OCI-LY3 (cell line): ENCODE measurements at regions not wholly inside any gene's neighbourhood (a gene's known extent, or its start where the extent isn't known, plus 50 kb on each side); places are given as distances from the start of the nearest gene placed in this dataset.
"Not testable (repeated sequence)": the region's sequence is repeated elsewhere in the genome, so short reads cannot be mapped to it uniquely, and the experiment has no call there.

ENCODE experiments used
- H2AFZ ChIP-seq: fragments of 200-600, 300-600 bp; shearing (Covaris generic); 2 replicates; pipeline ENCODE4 v1.6.0; 2014; ENCODE audit warnings: antibody characterized with exemption, low read depth, low read length
- H3K27ac ChIP-seq: fragments of 200-600, 300-600 bp; sonication (generic); 2 replicates; pipeline ENCODE4 v1.5.1; 2014; ENCODE audit warnings: mild to moderate bottlenecking, low read length, moderate library complexity, mixed read lengths
- H3K27me3 ChIP-seq: fragments of 200-600, 300-600 bp; sonication (generic); 2 replicates; pipeline ENCODE4 v1.6.1; 2014; ENCODE audit warnings: low read depth, low read length, mixed read lengths
- H3K36me3 ChIP-seq: fragments of 200-600, 300-600 bp; sonication (generic); replicated peaks from 2 replicates; pipeline ENCODE3; 2014; ENCODE audit warnings: low read depth, low read length, mixed read lengths
- H3K4me1 ChIP-seq: fragments of 300-600, 200-600 bp; sonication (generic); 2 replicates; pipeline ENCODE4 v1.6.1; 2014; ENCODE audit warnings: low read length, mixed read lengths
- H3K4me2 ChIP-seq: fragments of 200-600, 300-600 bp; sonication (generic); 2 replicates; pipeline ENCODE4 v1.6.1; 2014; ENCODE audit warnings: low read length, mixed read lengths
- H3K4me3 ChIP-seq: fragments of 300-600, 200-600 bp; sonication (generic); 2 replicates; pipeline ENCODE4 v1.5.1; 2014; ENCODE audit warnings: antibody characterized with exemption, mild to moderate bottlenecking, low read length, moderate library complexity
- H3K79me2 ChIP-seq: fragments of 300-600, 200-600 bp; shearing (Covaris generic); 2 replicates; pipeline ENCODE4 v1.6.1; 2014; ENCODE audit warnings: mild to moderate bottlenecking, low read length, mixed read lengths
- H3K9ac ChIP-seq: fragments of 300-600, 200-600 bp; shearing (Covaris generic); 2 replicates; pipeline ENCODE4 v1.6.0; 2014; ENCODE audit warnings: mild to moderate bottlenecking, low read length, moderate library complexity
- H3K9me3 ChIP-seq: fragments of 200-600, 300-600 bp; shearing (Covaris generic); 2 replicates; pipeline ENCODE4 v1.6.1; 2014; ENCODE audit warnings: low read length, mixed read lengths; ENCODE audit not compliant: insufficient read depth
- H4K20me1 ChIP-seq: fragments of 200-600, 300-600 bp; sonication (generic); 2 replicates; pipeline ENCODE4 v1.6.1; 2016; ENCODE audit warnings: low read length, mixed read lengths; ENCODE audit not compliant: insufficient read depth
- CTCF ChIP-seq: fragments of 200-600, 300-600 bp; sonication (generic); IDR thresholded peaks from 2 replicates; pipeline ENCODE4 v1.5.1; 2014; ENCODE audit warnings: antibody characterized with exemption, low read length, low read depth
- EZH2phosphoT487 ChIP-seq: fragments of 200-600 bp; shearing (Covaris generic); IDR thresholded peaks from 2 replicates; pipeline ENCODE4 v1.6.1; 2018; ENCODE audit warnings: antibody characterized with exemption, mixed run types, low read depth

GRCh38 chr1:166638137-166638536 lies 201.1 kb upstream of the POGK start:
- Histone ChIP-seq H2AFZ (no peak overlapping the region), H4K20me1 (no peaks in the 10 kb centered on the region), H3K27ac (no peak overlapping the region), H3K36me3 (no peaks in the 10 kb centered on the region), H3K4me1 (no peaks in the 10 kb centered on the region), H3K79me2 (no peaks in the 10 kb centered on the region), H3K9ac (no peak overlapping the region), H3K9me3 (no peaks in the 10 kb centered on the region), H3K27me3 (peaks cover 32% of the 10 kb centered on the region), H3K4me2 (no peak overlapping the region), H3K4me3 (no peak overlapping the region)
- TF ChIP-seq EZH2phosphoT487 (no peak), CTCF (no peak)

- H3K4me2 ChIP-seq, H3K4me3 ChIP-seq, H3K9me3 ChIP-seq, H3K27me3 ChIP-seq, H3K79me2 ChIP-seq, H2AFZ ChIP-seq, H3K36me3 ChIP-seq, H3K9ac ChIP-seq, H4K20me1 ChIP-seq, H3K27ac ChIP-seq, H3K4me1 ChIP-seq: not testable (repeated sequence)
Observed at GRCh38 chr1:166657228-166657627, 182.0 kb upstream of the POGK start.

- H4K20me1 ChIP-seq, H3K27ac ChIP-seq, H3K9me3 ChIP-seq, H3K4me3 ChIP-seq, H3K79me2 ChIP-seq, H3K4me1 ChIP-seq, H3K36me3 ChIP-seq, H2AFZ ChIP-seq, H3K9ac ChIP-seq, H3K4me2 ChIP-seq: not testable (repeated sequence)
- peaks cover 20% of the 10 kb centered on the region; the same call in 1 of the 2 replicates for H3K27me3 ChIP-seq
Observed at GRCh38 chr1:166666790-166667189, 172.5 kb upstream of the POGK start.

- not testable (repeated sequence) for H3K36me3 ChIP-seq, H3K9ac ChIP-seq, H3K4me1 ChIP-seq, H3K79me2 ChIP-seq, H3K4me3 ChIP-seq, H2AFZ ChIP-seq, H3K4me2 ChIP-seq, H4K20me1 ChIP-seq, H3K27ac ChIP-seq, H3K9me3 ChIP-seq
- peaks cover 18% of the 10 kb centered on the region; the same call in 1 of the 2 replicates for H3K27me3 ChIP-seq
Observed at GRCh38 chr1:166667600-166667999, 171.7 kb upstream of the POGK start.

- H3K4me1 ChIP-seq = peaks cover 12% of the 10 kb centered on the region
- H3K79me2 ChIP-seq = no peaks in the 10 kb centered on the region
- no peak for TF ChIP-seq CTCF
- TF ChIP-seq EZH2phosphoT487 = no peak
- H3K9ac ChIP-seq = no peak overlapping the region
- H4K20me1 ChIP-seq = no peaks in the 10 kb centered on the region
- H3K9me3 ChIP-seq = no peaks in the 10 kb centered on the region
- peaks cover 5% of the 10 kb centered on the region; the same call in 1 of the 2 replicates for H3K27me3 ChIP-seq
- H3K4me3 ChIP-seq = no peak overlapping the region
- H3K27ac ChIP-seq = no peak overlapping the region
- no peaks in the 10 kb centered on the region for H3K36me3 ChIP-seq
- H3K4me2 ChIP-seq = no peak overlapping the region
- H2AFZ ChIP-seq = no peak overlapping the region
Observed at GRCh38 chr1:166671627-166672026, 167.6 kb upstream of the POGK start.
